Ishikawa (cell line): ENCODE measurements at regions not wholly inside any gene's neighbourhood (a gene's known extent, or its start where the extent isn't known, plus 50 kb on each side); places are given as distances from the start of the nearest gene placed in this dataset.

Experiments used
- CEBPB ChIP-seq: IDR thresholded peaks from 2 replicates; pipeline ENCODE4 v1.6.1; 2012
- CREB1 ChIP-seq: IDR thresholded peaks from 2 replicates; pipeline ENCODE4 v1.6.1; 2012; ENCODE audit warnings: low read depth
- EGR1 ChIP-seq: IDR thresholded peaks from 2 replicates; pipeline ENCODE4 v1.6.1; 2012
- EP300 ChIP-seq: IDR thresholded peaks from 2 replicates; pipeline ENCODE4 v1.6.1; 2012; ENCODE audit warnings: borderline replicate concordance
- FOXM1 ChIP-seq: IDR thresholded peaks from 2 replicates; pipeline ENCODE4 v1.6.1; 2012; ENCODE audit warnings: low read depth, borderline replicate concordance
- MAX ChIP-seq: IDR thresholded peaks from 2 replicates; pipeline ENCODE4 v1.6.1; 2012
- NFIC ChIP-seq: IDR thresholded peaks from 2 replicates; pipeline ENCODE4 v1.6.1; 2012
- RAD21 ChIP-seq: IDR thresholded peaks from 2 replicates; pipeline ENCODE4 v1.6.1; 2012; ENCODE audit warnings: low read depth
- REST ChIP-seq: IDR thresholded peaks from 2 replicates; pipeline ENCODE4 v1.6.1; 2012; ENCODE audit warnings: low read depth, mild to moderate bottlenecking
- TAF1 ChIP-seq: IDR thresholded peaks from 2 replicates; pipeline ENCODE4 v1.6.1; 2012; ENCODE audit warnings: low read depth, mild to moderate bottlenecking
- TCF12 ChIP-seq: IDR thresholded peaks from 2 replicates; pipeline ENCODE4 v1.6.1; 2012; ENCODE audit warnings: low read depth
- TEAD4 ChIP-seq: IDR thresholded peaks from 2 replicates; pipeline ENCODE4 v1.6.1; 2012
- USF1 ChIP-seq: IDR thresholded peaks from 2 replicates; pipeline ENCODE4 v1.6.1; 2012
- YY1 ChIP-seq: IDR thresholded peaks from 2 replicates; pipeline ENCODE4 v1.6.1; 2012; ENCODE audit warnings: low read depth
- ZBTB7A ChIP-seq: IDR thresholded peaks from 2 replicates; pipeline ENCODE4 v1.6.1; 2012; ENCODE audit warnings: low read depth

GRCh38 chr3:73206030-73206429 lies 144.6 kb downstream of the EBLN2 start:
- TF ChIP-seq MAX (no peak), TEAD4 (no peak), NFIC (no peak), REST (no peak), FOXM1 (no peak), RAD21 (no peak), CREB1 (no peak), EGR1 (no peak), TAF1 (no peak), YY1 (no peak), EP300 (no peak), CEBPB (no peak), ZBTB7A (no peak), USF1 (no peak), TCF12 (no peak)

GRCh38 chr3:73207946-73208440 lies 146.5 kb downstream of the EBLN2 start:
- no peak for TF ChIP-seq ZBTB7A
- no peak for TF ChIP-seq CEBPB
- no peak for TF ChIP-seq USF1

GRCh38 chr3:73210759-73211158 lies 149.3 kb downstream of the EBLN2 start:
- TF ChIP-seq CEBPB: no peak
- no peak for TF ChIP-seq RAD21
- TF ChIP-seq EGR1: no peak
- no peak for TF ChIP-seq NFIC
- TF ChIP-seq ZBTB7A: no peak
- no peak for TF ChIP-seq FOXM1
- TF ChIP-seq YY1: no peak
- no peak for TF ChIP-seq TCF12
- TF ChIP-seq TAF1: no peak
- TF ChIP-seq REST: no peak
- no peak for TF ChIP-seq MAX
- TF ChIP-seq USF1: no peak
- TF ChIP-seq TEAD4: no peak
- no peak for TF ChIP-seq CREB1
- TF ChIP-seq EP300: no peak

GRCh38 chr3:73212683-73213082 lies 151.2 kb downstream of the EBLN2 start:
- TF ChIP-seq TCF12: no peak
- TF ChIP-seq EP300: no peak
- no peak for TF ChIP-seq NFIC
- TF ChIP-seq CEBPB: no peak
- TF ChIP-seq MAX: no peak
- TF ChIP-seq REST: no peak
- no peak for TF ChIP-seq TEAD4
- TF ChIP-seq TAF1: no peak
- TF ChIP-seq EGR1: no peak
- no peak for TF ChIP-seq CREB1
- no peak for TF ChIP-seq RAD21
- no peak for TF ChIP-seq FOXM1
- TF ChIP-seq YY1: no peak
- no peak for TF ChIP-seq USF1
- no peak for TF ChIP-seq ZBTB7A
